CD4-positive, alpha-beta T cell (primary cell): ENCODE measurements at regions not wholly inside any gene's neighbourhood (a gene's known extent, or its start where the extent isn't known, plus 50 kb on each side); places are given as distances from the start of the nearest gene placed in this dataset.

Experiments
- ATAC-seq: fragments of 200-7000 bp; cut with Tn5 transposase; one replicate; pipeline ENCODE4 v1.10.0; 2022; ENCODE audit warnings: mild to moderate bottlenecking; ENCODE audit not compliant: poor library complexity
- CTCF ChIA-PET: fragments of 350-600 bp; sonication (Branson Sonifier 250); formaldehyde crosslinking; loops from one replicate; lab custom pipeline; 2021; ENCODE audit warnings: antibody characterized with exemption, inconsistent platforms; lab: Charles Lee
- POLR2A ChIA-PET: fragments of 350-600 bp; sonication (Branson Sonifier 250); formaldehyde crosslinking; loops from one replicate; lab custom pipeline; 2021; ENCODE audit warnings: antibody characterized with exemption, inconsistent platforms; lab: Charles Lee
- DNase-seq, 14 experiments: peaks; one replicate each; pipeline ENCODE4 v3.0.0-alpha.2; 2013 to 2020; ENCODE audit warnings: mixed read lengths in 2 of 14
- H3K27ac ChIP-seq, 2 donors: one replicate each; pipeline versions ENCODE4 v1.5.1 to v1.7.0; 2013; ENCODE audit warnings: low read length in 2 of 2, low read depth in 1 of 2, mild to moderate bottlenecking in 1 of 2
- H3K27me3 ChIP-seq, 2 experiments: 1 replicate in 1 of 2; 2 replicates in 1 of 2; pipeline versions ENCODE4 v1.6.1 to v1.7.0; 2013; ENCODE audit warnings: low read length in 2 of 2, control low read depth in 1 of 2, mild to moderate bottlenecking in 1 of 2, moderate library complexity in 1 of 2; ENCODE audit not compliant: insufficient read depth in 2 of 2, control insufficient read depth in 1 of 2
- H3K36me3 ChIP-seq: one replicate; pipeline ENCODE4 v1.6.1; 2013; ENCODE audit warnings: low read length, control low read depth; ENCODE audit not compliant: insufficient read depth
- H3K4me1 ChIP-seq: one replicate; pipeline ENCODE4 v1.6.1; 2013; ENCODE audit warnings: low read length, control low read depth; ENCODE audit not compliant: insufficient read depth
- H3K4me3 ChIP-seq: one replicate; pipeline ENCODE4 v1.5.1; 2013; ENCODE audit warnings: mild to moderate bottlenecking, low read length, moderate library complexity
- H3K9me3 ChIP-seq, 2 experiments: 1 replicate in 1 of 2; 2 replicates in 1 of 2; pipeline versions ENCODE4 v1.6.1 to v1.7.0; 2013; ENCODE audit warnings: low read length in 2 of 2, mild to moderate bottlenecking in 2 of 2, control low read depth in 1 of 2, moderate library complexity in 1 of 2; ENCODE audit not compliant: control insufficient read depth in 1 of 2, insufficient read depth in 1 of 2
- H3K27ac Mint-ChIP-seq: one replicate; pipeline ENCODE4 v1.8.0; 2020; ENCODE audit warnings: mixed read lengths
- H3K27me3 Mint-ChIP-seq: one replicate; pipeline ENCODE4 v1.8.0; 2021; ENCODE audit warnings: mixed read lengths
- H3K36me3 Mint-ChIP-seq: one replicate; pipeline ENCODE4 v1.8.0; 2021; ENCODE audit warnings: low read depth, mixed read lengths
- H3K4me1 Mint-ChIP-seq: one replicate; pipeline ENCODE4 v1.8.0; 2021; ENCODE audit warnings: low read depth, mixed read lengths
- H3K4me3 Mint-ChIP-seq: one replicate; pipeline ENCODE4 v1.8.0; 2020; ENCODE audit warnings: mild to moderate bottlenecking, mixed read lengths
- H3K9me3 Mint-ChIP-seq: one replicate; pipeline ENCODE4 v1.8.0; 2020; ENCODE audit warnings: mixed read lengths
- intact Hi-C, 2 experiments: fragments of 100-400 bp; cut with DNase I in 1 of 2; cut with micrococcal nuclease in 1 of 2; formaldehyde crosslinking; loops; one replicate each; pipeline versions ENCODE4 v1.15.1 to v1.9.0; 2023 to 2025; cut with DNase I, micrococcal nuclease
- TF ChIP-seq, protein P1 (sequence below): fragments of 200-600 bp; IDR thresholded peaks from one replicate; pipeline ENCODE4 v1.8.0; 2022; ENCODE audit warnings: antibody characterized with exemption, mild to moderate bottlenecking

- no peak for ATAC-seq
- POLR2A ChIA-PET = no interaction called here
- intact Hi-C loops = no loop called here
Measured at GRCh38 chr4:181148470-181148869, 1094.7 kb upstream of the TENM3 start.

DNA sequence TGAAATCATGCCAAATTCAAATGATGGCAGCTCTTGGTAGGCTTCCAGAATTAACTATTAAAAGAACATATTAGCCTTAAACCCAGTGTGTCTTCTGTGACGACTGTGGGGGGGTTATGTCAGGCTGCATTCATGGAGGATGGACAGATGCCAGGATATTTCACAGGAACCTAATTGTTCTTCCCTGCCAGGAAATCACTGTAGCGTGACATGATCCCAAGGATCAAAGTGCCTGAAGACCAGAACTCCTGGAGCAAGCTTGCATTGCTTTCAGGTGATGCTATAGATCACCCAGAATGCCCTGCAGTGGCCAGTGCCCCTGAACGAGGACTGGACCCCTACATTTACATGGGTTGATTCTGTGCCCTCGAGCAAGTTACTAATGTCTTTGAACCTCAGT is 1093.0 kb upstream of the TENM3 start:
- Mint-ChIP-seq H3K9me3 (no peaks in the 10 kb centered on the region), H3K4me1 (no peaks in the 10 kb centered on the region), H3K27me3 (no peaks in the 10 kb centered on the region), H3K27ac (no peak overlapping the region), H3K4me3 (no peak overlapping the region), H3K36me3 (no peaks in the 10 kb centered on the region)
- ATAC-seq (no peak), DNase-seq (no peak)
- POLR2A ChIA-PET = no interaction called here
- H3K4me1 ChIP-seq = no peaks in the 10 kb centered on the region
- no peak overlapping the region for H3K27ac ChIP-seq
- TF ChIP-seq, protein P1, sequence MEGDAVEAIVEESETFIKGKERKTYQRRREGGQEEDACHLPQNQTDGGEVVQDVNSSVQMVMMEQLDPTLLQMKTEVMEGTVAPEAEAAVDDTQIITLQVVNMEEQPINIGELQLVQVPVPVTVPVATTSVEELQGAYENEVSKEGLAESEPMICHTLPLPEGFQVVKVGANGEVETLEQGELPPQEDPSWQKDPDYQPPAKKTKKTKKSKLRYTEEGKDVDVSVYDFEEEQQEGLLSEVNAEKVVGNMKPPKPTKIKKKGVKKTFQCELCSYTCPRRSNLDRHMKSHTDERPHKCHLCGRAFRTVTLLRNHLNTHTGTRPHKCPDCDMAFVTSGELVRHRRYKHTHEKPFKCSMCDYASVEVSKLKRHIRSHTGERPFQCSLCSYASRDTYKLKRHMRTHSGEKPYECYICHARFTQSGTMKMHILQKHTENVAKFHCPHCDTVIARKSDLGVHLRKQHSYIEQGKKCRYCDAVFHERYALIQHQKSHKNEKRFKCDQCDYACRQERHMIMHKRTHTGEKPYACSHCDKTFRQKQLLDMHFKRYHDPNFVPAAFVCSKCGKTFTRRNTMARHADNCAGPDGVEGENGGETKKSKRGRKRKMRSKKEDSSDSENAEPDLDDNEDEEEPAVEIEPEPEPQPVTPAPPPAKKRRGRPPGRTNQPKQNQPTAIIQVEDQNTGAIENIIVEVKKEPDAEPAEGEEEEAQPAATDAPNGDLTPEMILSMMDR = no peak
- no peaks in the 10 kb centered on the region for H3K36me3 ChIP-seq
- intact Hi-C loops = no loop called here
- CTCF ChIA-PET = interaction anchor here (0.5 kb wide), 1 partner anchor 1769 kb away, joined by 3 read pairs; no protein-coding TSS in a partner anchor
- no peaks in the 10 kb centered on the region for H3K9me3 ChIP-seq
- H3K4me3 ChIP-seq = no peak overlapping the region
- no peaks in the 10 kb centered on the region for H3K27me3 ChIP-seq

More at GRCh38 chr4:181148470-181148869, 1094.7 kb upstream of the TENM3 start:
- no peaks in the 10 kb centered on the region for H3K4me1 Mint-ChIP-seq
- peaks cover 9% of the 10 kb centered on the region for H3K27me3 Mint-ChIP-seq
- no peaks in the 10 kb centered on the region for H3K36me3 ChIP-seq
- H3K4me1 ChIP-seq = no peaks in the 10 kb centered on the region
- TF ChIP-seq, protein P1 = no peak
- CTCF ChIA-PET = no interaction called here
- no peak overlapping the region for H3K4me3 Mint-ChIP-seq
- no peak overlapping the region for H3K27ac Mint-ChIP-seq
- no peaks in the 10 kb centered on the region for H3K36me3 Mint-ChIP-seq
- H3K27me3 ChIP-seq = no peaks in the 10 kb centered on the region
- DNase-seq = no peak
- H3K9me3 Mint-ChIP-seq = no peaks in the 10 kb centered on the region
- H3K9me3 ChIP-seq = no peaks in the 10 kb centered on the region
- no peak overlapping the region for H3K4me3 ChIP-seq
- no peak overlapping the region for H3K27ac ChIP-seq

GRCh38 chr4:181151856-181152255 is 1091.3 kb upstream of the TENM3 start:
- Histone ChIP-seq H3K4me3 (no peak overlapping the region), H3K4me1 (no peaks in the 10 kb centered on the region), H3K27ac (no peak overlapping the region), H3K9me3 (no peaks in the 10 kb centered on the region), H3K27me3 (no peaks in the 10 kb centered on the region), H3K36me3 (no peaks in the 10 kb centered on the region)
- no peaks in the 10 kb centered on the region for H3K4me1 Mint-ChIP-seq
- CTCF ChIA-PET = no interaction called here
- no peaks in the 10 kb centered on the region for H3K27me3 Mint-ChIP-seq
- POLR2A ChIA-PET = no interaction called here
- intact Hi-C loops = no loop called here
- DNase-seq = no peak
- no peak overlapping the region for H3K4me3 Mint-ChIP-seq
- no peaks in the 10 kb centered on the region for H3K9me3 Mint-ChIP-seq
- TF ChIP-seq, protein P1 = no peak
- H3K27ac Mint-ChIP-seq = no peak overlapping the region
- ATAC-seq = no peak
- H3K36me3 Mint-ChIP-seq = no peaks in the 10 kb centered on the region
